Natural killer cell (primary cell): ENCODE measurements at regions not wholly inside any gene's neighbourhood (a gene's known extent, or its start where the extent isn't known, plus 50 kb on each side); places are given as distances from the start of the nearest gene placed in this dataset.

ENCODE experiments used
- ATAC-seq, 3 donors: fragments of 150-1000 bp in 2 of 3; fragments of 200-7000 bp in 1 of 3; cut with Tn5 transposase; 1 replicate in 1 of 3; 2 replicates in 2 of 3; pipeline ENCODE4 v1.10.0; 2021; ENCODE audit warnings: mild to moderate bottlenecking in 2 of 3, moderate library complexity in 2 of 3
- DNase-seq, 2 donors: peaks; one replicate each; pipeline versions ENCODE4 v3.0.0 to v3.0.0-alpha.2; 2013 to 2021; ENCODE audit warnings: mixed read lengths in 1 of 2
- H3K27ac ChIP-seq: one replicate; pipeline ENCODE4 v1.5.1; 2013; ENCODE audit warnings: mild to moderate bottlenecking, low read length
- H3K27me3 ChIP-seq: one replicate; pipeline ENCODE4 v1.6.1; 2013; ENCODE audit warnings: low read length; ENCODE audit not compliant: control insufficient read depth, insufficient read depth
- H3K36me3 ChIP-seq: one replicate; pipeline ENCODE4 v1.6.1; 2013; ENCODE audit warnings: low read length; ENCODE audit not compliant: control insufficient read depth, insufficient read depth
- H3K4me1 ChIP-seq: one replicate; pipeline ENCODE4 v1.6.1; 2013; ENCODE audit warnings: low read length; ENCODE audit not compliant: control insufficient read depth, insufficient read depth
- H3K4me3 ChIP-seq: one replicate; pipeline ENCODE4 v1.5.1; 2013; ENCODE audit warnings: low read length
- H3K9me3 ChIP-seq: one replicate; pipeline ENCODE4 v1.6.1; 2013; ENCODE audit warnings: low read length; ENCODE audit not compliant: control insufficient read depth, insufficient read depth
- H3K27ac Mint-ChIP-seq, 2 donors: one replicate each; pipeline ENCODE4 v1.8.0; 2022; ENCODE audit warnings: mild to moderate bottlenecking in 2 of 2, mixed read lengths in 2 of 2, moderate library complexity in 1 of 2
- H3K27me3 Mint-ChIP-seq, 2 donors: one replicate each; pipeline ENCODE4 v1.8.0; 2022; ENCODE audit warnings: low read depth in 2 of 2, mixed read lengths in 2 of 2
- H3K36me3 Mint-ChIP-seq: one replicate; pipeline ENCODE4 v1.8.0; 2022; ENCODE audit warnings: mixed read lengths
- H3K4me1 Mint-ChIP-seq, 2 donors: one replicate each; pipeline ENCODE4 v1.8.0; 2022; ENCODE audit warnings: mixed read lengths in 2 of 2
- H3K4me3 Mint-ChIP-seq: one replicate; pipeline ENCODE4 v1.8.0; 2022; ENCODE audit warnings: mild to moderate bottlenecking, moderate library complexity, mixed read lengths
- H3K9me3 Mint-ChIP-seq, 2 donors: one replicate each; pipeline ENCODE4 v1.8.0; 2022; ENCODE audit warnings: mixed read lengths in 2 of 2
- CTCF ChIP-seq: fragments of 200-600 bp; IDR thresholded peaks from one replicate; pipeline ENCODE4 v1.8.0; 2022; ENCODE audit warnings: antibody characterized with exemption
- WGBS: methylation state at CpG from one replicate; pipeline ENCODE4 v1.1.7; 2013; ENCODE audit warnings: missing lambda C conversion rate; ENCODE audit not compliant: insufficient coverage; 5-methylcytosine and 5-hydroxymethylcytosine counted together
- intact Hi-C: fragments of 100-400 bp; cut with micrococcal nuclease; formaldehyde crosslinking; loops from one replicate; pipeline ENCODE4 v1.14.2; 2022

GRCh38 chr1:81432654-81433109, 368.1 kb upstream of the ADGRL2 start:
- DNase-seq (no peak), ATAC-seq (no peak)
- Mint-ChIP-seq H3K4me1 (no peaks in the 10 kb centered on the region), H3K27me3 (no peaks in the 10 kb centered on the region), H3K9me3 (peaks cover 10 to 14% of the 10 kb centered on the region in 2 donors), H3K4me3 (no peak overlapping the region), H3K36me3 (no peaks in the 10 kb centered on the region), H3K27ac (no peak overlapping the region)
- H3K4me1 ChIP-seq: no peaks in the 10 kb centered on the region
- WGBS: 93% methylated on average over 7 of the region's 8 CpGs
- H3K27ac ChIP-seq: no peak overlapping the region
- intact Hi-C loops: no loop called here
- no peak overlapping the region for H3K4me3 ChIP-seq
- H3K36me3 ChIP-seq: no peaks in the 10 kb centered on the region
- H3K9me3 ChIP-seq: no peaks in the 10 kb centered on the region
- no peaks in the 10 kb centered on the region for H3K27me3 ChIP-seq
- no peak for TF ChIP-seq CTCF

GRCh38 chr1:81432059-81432458, 368.7 kb upstream of the ADGRL2 start:
- H3K27ac ChIP-seq: no peak overlapping the region
- no peak overlapping the region for H3K4me3 Mint-ChIP-seq
- no peaks in the 10 kb centered on the region for H3K4me1 Mint-ChIP-seq
- H3K36me3 Mint-ChIP-seq: no peaks in the 10 kb centered on the region
- TF ChIP-seq CTCF: no peak
- ATAC-seq (no peak), DNase-seq (no peak)
- H3K9me3 ChIP-seq: no peaks in the 10 kb centered on the region
- H3K4me1 ChIP-seq: no peaks in the 10 kb centered on the region
- H3K27ac Mint-ChIP-seq: no peak overlapping the region
- H3K27me3 Mint-ChIP-seq: no peaks in the 10 kb centered on the region
- H3K27me3 ChIP-seq: no peaks in the 10 kb centered on the region
- H3K9me3 Mint-ChIP-seq: peaks cover 14 to 17% of the 10 kb centered on the region in 2 donors
- H3K4me3 ChIP-seq: no peak overlapping the region
- no peaks in the 10 kb centered on the region for H3K36me3 ChIP-seq
- intact Hi-C loops: no loop called here
- WGBS: 92% methylated on average over 4 of the region's 4 CpGs

GRCh38 chr1:81431624-81432000, 369.1 kb upstream of the ADGRL2 start:
- H3K4me1 Mint-ChIP-seq: no peaks in the 10 kb centered on the region
- H3K4me1 ChIP-seq: no peaks in the 10 kb centered on the region
- H3K36me3 ChIP-seq: no peaks in the 10 kb centered on the region
- no peak for DNase-seq
- H3K4me3 Mint-ChIP-seq: no peak overlapping the region
- ATAC-seq: no peak
- intact Hi-C loops: no loop called here
- no peak for TF ChIP-seq CTCF
- no peaks in the 10 kb centered on the region for H3K27me3 Mint-ChIP-seq
- H3K4me3 ChIP-seq: no peak overlapping the region
- H3K27ac ChIP-seq: no peak overlapping the region
- no peak overlapping the region for H3K27ac Mint-ChIP-seq
- H3K9me3 Mint-ChIP-seq: peaks cover 19 to 21% of the 10 kb centered on the region in 2 donors
- no peaks in the 10 kb centered on the region for H3K36me3 Mint-ChIP-seq
- H3K9me3 ChIP-seq: no peaks in the 10 kb centered on the region
- WGBS: 100% methylated on average over 2 of the region's 2 CpGs
- no peaks in the 10 kb centered on the region for H3K27me3 ChIP-seq

- no peaks in the 10 kb centered on the region for H3K4me1 Mint-ChIP-seq
- no peak overlapping the region for H3K4me3 Mint-ChIP-seq
- Histone ChIP-seq H3K9me3 (no peaks in the 10 kb centered on the region), H3K36me3 (no peaks in the 10 kb centered on the region), H3K4me3 (no peak overlapping the region), H3K27me3 (no peaks in the 10 kb centered on the region), H3K4me1 (no peaks in the 10 kb centered on the region), H3K27ac (no peak overlapping the region)
- no peaks in the 10 kb centered on the region for H3K36me3 Mint-ChIP-seq
- no peaks in the 10 kb centered on the region for H3K27me3 Mint-ChIP-seq
- TF ChIP-seq CTCF: no peak
- 40% methylated on average over 6 of the region's 6 CpGs for WGBS
- intact Hi-C loops: no loop called here
- H3K27ac Mint-ChIP-seq: no peak overlapping the region
- peaks cover 19 to 23% of the 10 kb centered on the region in 2 donors for H3K9me3 Mint-ChIP-seq
- ATAC-seq (no peak), DNase-seq (no peak)
Observed at GRCh38 chr1:81430955-81431623, 369.6 kb upstream of the ADGRL2 start.
